Endothelial cell of umbilical vein (primary cell): ENCODE measurements at regions not wholly inside any gene's neighbourhood (a gene's known extent, or its start where the extent isn't known, plus 50 kb on each side); places are given as distances from the start of the nearest gene placed in this dataset.

ENCODE experiments used
- BruUV-seq: library from RNA; stranded (reverse); fragments of 400-500 nt; replicated peaks from 2 replicates; lab custom pipeline; 2021; lab: Mats Ljungman, UMichigan
- CTCF ChIA-PET: fragments of 300-600, 350-600 bp; sonication (Branson Sonifier 250); formaldehyde crosslinking; loops from one replicate; lab custom pipeline; 2021; ENCODE audit warnings: antibody characterized with exemption, inconsistent platforms; lab: Charles Lee
- POLR2A ChIA-PET: fragments of 300-600, 350-600 bp; sonication (Branson Sonifier 250); formaldehyde crosslinking; loops from one replicate; lab custom pipeline; 2021; ENCODE audit warnings: antibody characterized with exemption, inconsistent platforms; lab: Charles Lee
- DNase-seq: peaks from one replicate; pipeline ENCODE4 v3.0.0-alpha.2; 2011; ENCODE audit warnings: low read depth, low spot score
- FAIRE-seq: peaks from 2 replicates; lab custom pipeline; 2011; peaks lifted over from hg19 to GRCh38; lab: Jason Lieb, UNC
- H2AFZ ChIP-seq: 2 replicates; pipeline ENCODE4 v1.6.0; 2012; ENCODE audit warnings: low read depth, low read length, control low read depth, inconsistent platforms
- H3K27ac ChIP-seq: 2 replicates; pipeline ENCODE4 v1.5.1; 2011; ENCODE audit warnings: low read depth, mild to moderate bottlenecking, control low read depth, low read length, moderate library complexity; ENCODE audit not compliant: insufficient read depth
- H3K27me3 ChIP-seq, 2 experiments: 2 replicates each; pipeline versions ENCODE4 v1.6.0 to v1.6.1; 2011; ENCODE audit warnings: low read length in 2 of 2, mixed read lengths in 1 of 2; ENCODE audit not compliant: control insufficient read depth in 2 of 2, insufficient read depth in 2 of 2
- H3K36me3 ChIP-seq, 2 experiments: 2 replicates in 1 of 2; 3 replicates in 1 of 2; pipeline ENCODE4 v1.5.1; 2011; ENCODE audit warnings: low read length in 2 of 2, mild to moderate bottlenecking in 1 of 2, moderate library complexity in 1 of 2; ENCODE audit not compliant: control insufficient read depth in 2 of 2, insufficient read depth in 2 of 2; ENCODE audit errors: extremely low read depth in 1 of 2
- H3K4me1 ChIP-seq: 3 replicates; pipeline ENCODE4 v1.5.1; 2011; ENCODE audit warnings: mild to moderate bottlenecking, low read length; ENCODE audit not compliant: control insufficient read depth, insufficient read depth; ENCODE audit errors: extremely low read depth
- H3K4me2 ChIP-seq: 2 replicates; pipeline ENCODE4 v1.6.1; 2011; ENCODE audit warnings: low read length, control low read depth, mixed read lengths; ENCODE audit not compliant: insufficient read depth
- H3K4me3 ChIP-seq, 3 experiments: fragments of 200-600 bp in 1 of 3; sonication (generic), shearing (Covaris generic) in 1 of 3; replicated peaks in 1 of 3; 2 replicates each; pipeline ENCODE4 v1.5.1; 2011 to 2016; ENCODE audit warnings: control low read depth in 3 of 3, low read length in 3 of 3, mild to moderate bottlenecking in 2 of 3, inconsistent platforms in 1 of 3, low read depth in 1 of 3, moderate library complexity in 1 of 3; ENCODE audit not compliant: insufficient read depth in 1 of 3
- H3K79me2 ChIP-seq: 2 replicates; pipeline ENCODE4 v1.6.0; 2012; ENCODE audit warnings: low read length, inconsistent platforms; ENCODE audit not compliant: control insufficient read depth, insufficient read depth
- H3K9ac ChIP-seq: replicated peaks from 2 replicates; pipeline ENCODE3; 2011; ENCODE audit warnings: low read length, control low read depth; ENCODE audit not compliant: insufficient read depth; ENCODE audit errors: extremely low read depth
- H3K9me1 ChIP-seq: replicated peaks from 3 replicates; pipeline ENCODE4 v1.6.0; 2011; ENCODE audit warnings: mild to moderate bottlenecking, low read length; ENCODE audit not compliant: control insufficient read depth, insufficient read depth; ENCODE audit errors: extremely low read depth
- H3K9me3 ChIP-seq: replicated peaks from 2 replicates; pipeline ENCODE4 v1.5.1; 2012; ENCODE audit warnings: low read length, inconsistent platforms; ENCODE audit not compliant: control insufficient read depth, insufficient read depth
- H4K20me1 ChIP-seq: replicated peaks from 2 replicates; pipeline ENCODE3; 2011; ENCODE audit warnings: mild to moderate bottlenecking, low read length; ENCODE audit not compliant: control insufficient read depth, insufficient read depth; ENCODE audit errors: extremely low read depth
- CTCF ChIP-seq, 2 donors: IDR thresholded peaks; 1 replicate in 1 of 2; 2 replicates in 1 of 2; pipeline ENCODE4 v1.5.1; 2011; ENCODE audit warnings: low read length in 2 of 2, mild to moderate bottlenecking in 2 of 2, moderate library complexity in 2 of 2, control low read depth in 1 of 2, inconsistent platforms in 1 of 2, low read depth in 1 of 2; ENCODE audit not compliant: insufficient read depth in 1 of 2; ENCODE audit errors: extremely low read depth in 1 of 2
- EZH2 ChIP-seq: IDR thresholded peaks from 2 replicates; pipeline ENCODE4 v1.6.1; 2012; ENCODE audit warnings: borderline replicate concordance, low read depth, mild to moderate bottlenecking, moderate library complexity, low read length, inconsistent platforms; ENCODE audit not compliant: severe bottlenecking
- GATA2 ChIP-seq: IDR thresholded peaks from 2 replicates; pipeline ENCODE4 v1.7.0; 2011; ENCODE audit warnings: low read depth, mild to moderate bottlenecking, moderate library complexity, mixed read lengths, low read length; ENCODE audit not compliant: insufficient read length, insufficient read depth
- JUN ChIP-seq: IDR thresholded peaks from 2 replicates; pipeline ENCODE4 v1.6.1; 2011; ENCODE audit warnings: borderline replicate concordance, low read depth; ENCODE audit not compliant: insufficient read length, insufficient read depth
- MAX ChIP-seq: IDR thresholded peaks from 2 replicates; pipeline ENCODE4 v1.6.1; 2011; ENCODE audit not compliant: insufficient read depth, insufficient read length
- MYC ChIP-seq: IDR thresholded peaks from one replicate; pipeline ENCODE4 v1.6.1; 2011; ENCODE audit warnings: mild to moderate bottlenecking, low read depth, low read length
- POLR2AphosphoS5 ChIP-seq: IDR thresholded peaks from 2 replicates; pipeline ENCODE4 v1.6.1; 2012; ENCODE audit warnings: low read depth, mild to moderate bottlenecking, control low read depth, low read length, moderate library complexity; ENCODE audit not compliant: insufficient read depth
- dilution Hi-C: fragments of 300-500 bp; cut with MboI; formaldehyde crosslinking; loops from one replicate; pipeline ENCODE4 v1.15.0; 2019; ENCODE audit warnings: low sequenced_read_pairs; ENCODE audit not compliant: extremely low pct_ligation_motif_present
- intact Hi-C: fragments of 100-400 bp; cut with micrococcal nuclease; formaldehyde crosslinking; loops from one replicate; pipeline ENCODE4 v1.10.0; 2022

DNA sequence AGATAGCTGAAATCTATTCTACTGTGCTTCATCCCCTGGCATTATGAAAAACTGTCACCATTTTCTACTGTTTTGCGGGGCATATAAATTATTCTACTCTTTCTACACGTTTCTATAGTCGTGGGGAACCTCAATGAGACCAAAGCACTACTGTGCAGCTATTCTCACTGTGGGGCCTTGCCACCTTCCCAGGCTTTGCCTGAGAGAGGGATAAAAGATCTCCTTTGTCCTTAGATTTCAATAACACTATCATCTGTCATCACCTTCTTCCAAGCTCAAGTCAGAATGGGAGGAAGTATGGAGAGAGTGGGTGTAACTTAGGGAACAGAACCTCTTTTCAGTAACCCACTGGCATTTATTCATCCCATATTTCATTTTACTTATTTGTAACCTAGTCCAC, 1462.1 kb upstream of the RAG2 start:
- FAIRE-seq = no peak

More for the DNA sequence above, 1462.1 kb upstream of the RAG2 start:
- no peak for TF ChIP-seq CTCF (IDR thresholded peaks at IDR 0.05; ENCODE audit: extremely low read depth in 1 of 2, insufficient read depth in 1 of 2, low read depth in 1 of 2, low read length in 2 of 2)
- no peak for TF ChIP-seq POLR2AphosphoS5
- no peak for TF ChIP-seq EZH2
- no peak for TF ChIP-seq GATA2
- no peak for TF ChIP-seq MYC
- TF ChIP-seq MAX = no peak
- TF ChIP-seq JUN = no peak
- intact Hi-C loops (no loop called here), dilution Hi-C loops (no loop called here)
- H3K9me1 ChIP-seq = no peaks in the 10 kb centered on the region
- no peaks in the 10 kb centered on the region for H3K4me1 ChIP-seq
- H3K9me3 ChIP-seq = no peaks in the 10 kb centered on the region
- ChIA-PET POLR2A (no interaction called here), CTCF (interaction anchor here (1.5 kb wide), 1 partner anchor 9 kb away, joined by 3 read pairs; no protein-coding TSS in a partner anchor)
- BruUV-seq = no TSS peak
- H3K27me3 ChIP-seq = no peaks in the 10 kb centered on the region
- no peak overlapping the region for H3K27ac ChIP-seq
- H3K36me3 ChIP-seq = no peaks in the 10 kb centered on the region
- H3K4me2 ChIP-seq = no peak overlapping the region
- H3K4me3 ChIP-seq = no peak overlapping the region
- H3K79me2 ChIP-seq = no peaks in the 10 kb centered on the region
- H3K9ac ChIP-seq = no peak overlapping the region
- no peaks in the 10 kb centered on the region for H4K20me1 ChIP-seq
- no peak for DNase-seq
- no peak overlapping the region for H2AFZ ChIP-seq
